ENCODE measurements at regions not wholly inside any gene's neighbourhood (a gene's known extent, or its start where the extent isn't known, plus 50 kb on each side); places are given as distances from the start of the nearest gene placed in this dataset.

GRCh38 chr12:23006413-23006812, 381.4 kb downstream of the ETNK1 start:
- no peak for TF ChIP-seq EZH2phosphoT487 (IDR thresholded peaks at IDR 0.05; ENCODE audit: insufficient read depth, low read depth)
- TF ChIP-seq EZH2 (IDR thresholded peaks at IDR 0.05; ENCODE audit: insufficient read depth, poor library complexity, severe bottlenecking) = no peak

Measured in GM23248 (cell line).